HG02588 (cell line): ENCODE measurements at regions not wholly inside any gene's neighbourhood (a gene's known extent, or its start where the extent isn't known, plus 50 kb on each side); places are given as distances from the start of the nearest gene placed in this dataset.

Experiments
- ATAC-seq: cut with Tn5 transposase; IDR thresholded peaks from one replicate; pipeline ENCODE4 v1.9.1; 2021; ENCODE audit warnings: mild to moderate bottlenecking, moderate library complexity; ENCODE audit not compliant: unreplicated experiment

- ATAC-seq, result no peak
These were observed 825.1 kb downstream of the SLC4A3 start for GRCh38 chr2:220452561-220452960.

- ATAC-seq, result no peak
These were observed 828.0 kb downstream of the SLC4A3 start for GRCh38 chr2:220455351-220455990.

DNA sequence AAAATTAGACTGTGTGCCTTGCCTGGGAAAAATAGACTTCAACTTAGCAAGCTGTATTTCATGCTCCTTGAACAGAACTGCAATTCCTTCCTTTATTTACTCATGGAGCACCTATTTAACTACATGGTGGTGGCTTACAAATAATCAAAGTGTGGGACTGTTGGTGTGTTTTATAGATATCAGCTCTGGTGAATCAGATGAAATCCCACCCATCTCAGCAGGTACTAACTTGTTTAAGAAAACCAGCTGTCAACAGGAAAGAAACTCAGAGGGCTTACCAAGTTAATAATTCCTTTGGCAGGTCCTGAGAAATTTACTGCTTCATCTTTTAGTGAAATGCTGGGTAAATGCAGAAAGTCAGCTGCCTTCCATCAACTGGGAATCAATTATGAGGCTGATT is 830.6 kb downstream of the SLC4A3 start:
- ATAC-seq, result no peak

DNA sequence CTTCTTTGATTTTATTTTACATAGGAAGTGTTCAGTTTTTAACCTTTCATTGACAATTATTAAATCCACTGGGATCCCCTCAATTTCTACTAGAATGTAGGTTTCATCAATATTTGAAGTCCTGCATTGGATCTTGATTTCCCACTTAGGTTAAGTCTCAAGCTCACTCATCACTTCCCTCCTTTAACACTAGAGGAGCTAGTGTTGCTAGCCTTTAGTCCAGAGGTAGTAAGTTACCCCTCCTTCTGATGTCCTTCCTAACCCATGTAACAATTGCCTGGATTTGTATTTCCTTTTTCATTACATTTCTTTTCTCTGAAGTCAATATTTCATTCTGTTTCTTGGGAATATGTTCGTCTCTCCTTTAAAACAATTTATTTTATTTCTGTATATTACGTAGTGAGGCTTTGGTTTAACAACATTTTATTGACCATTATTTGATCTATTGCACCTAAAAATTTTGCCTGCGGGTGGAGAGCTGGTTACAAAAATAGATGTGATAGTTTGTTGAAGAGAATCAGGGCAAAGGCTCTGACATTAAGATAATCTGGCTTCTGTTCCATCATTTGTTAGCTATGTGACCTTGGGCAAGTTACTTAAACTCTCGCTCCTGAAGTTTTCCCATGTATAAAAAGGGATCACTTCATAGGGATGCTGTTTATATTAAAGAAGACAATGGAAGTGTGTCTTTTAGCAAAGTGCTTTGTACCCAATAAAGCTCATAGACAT is 833.0 kb downstream of the SLC4A3 start:
- ATAC-seq, result no peak

DNA sequence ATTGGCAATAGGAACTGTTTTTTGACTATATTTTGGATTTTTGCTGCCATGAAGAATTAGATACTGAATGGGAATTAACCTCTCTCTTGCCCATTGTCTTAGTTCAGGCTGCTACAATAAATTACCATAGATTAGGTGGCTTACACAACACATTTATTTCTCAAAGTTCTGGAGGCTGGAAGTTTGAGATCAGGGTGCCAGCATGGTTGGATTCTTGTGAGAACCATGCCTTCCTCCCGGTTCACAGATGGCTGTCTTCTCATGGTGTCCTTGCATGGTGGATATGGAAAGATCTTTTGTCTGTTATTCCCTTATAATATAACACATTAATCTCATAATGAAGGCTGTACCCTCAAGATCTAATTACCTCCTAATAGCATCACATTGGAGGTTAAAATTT is 836.4 kb downstream of the SLC4A3 start:
- no peak for ATAC-seq

DNA sequence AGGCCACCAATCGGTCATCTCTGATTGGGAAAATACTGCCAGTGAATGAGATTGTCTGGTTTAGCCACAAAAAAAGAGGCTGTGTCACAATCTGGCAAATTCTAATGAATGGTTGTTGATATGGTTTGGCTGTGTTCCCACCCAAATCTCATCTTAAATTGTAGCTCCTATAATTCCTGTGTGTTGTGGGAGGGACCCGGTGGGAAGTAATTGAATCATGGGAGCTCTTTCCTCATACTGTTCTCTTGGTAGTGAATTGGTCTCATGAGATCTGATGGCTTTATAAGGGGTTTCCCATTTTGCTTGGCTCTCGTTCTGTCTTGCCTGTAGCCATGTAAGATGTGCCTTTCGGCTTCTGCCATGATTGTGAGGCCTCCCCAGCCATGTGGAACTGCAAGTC is 838.3 kb downstream of the SLC4A3 start:
- no peak for ATAC-seq

GRCh38 chr2:220466251-220466691 is 838.8 kb downstream of the SLC4A3 start:
- ATAC-seq, result no peak

DNA sequence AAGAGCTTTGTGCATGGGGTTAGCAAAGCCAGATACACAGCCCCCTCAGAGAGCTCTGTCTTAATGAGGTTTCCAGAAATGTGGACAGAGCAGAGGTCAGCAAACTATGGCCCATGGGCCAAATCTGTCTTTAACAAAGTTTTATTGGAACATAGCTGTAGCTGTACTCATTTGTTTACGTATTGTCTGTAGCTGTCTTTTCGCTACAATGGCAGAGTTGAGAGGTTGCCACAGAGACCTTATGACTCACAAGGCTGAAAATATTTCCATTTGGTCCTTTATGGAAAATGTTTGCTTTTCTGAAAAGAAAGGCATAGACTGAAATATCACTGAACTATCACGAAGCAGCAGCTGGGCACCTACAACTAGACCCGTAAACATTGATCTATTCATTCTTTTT is 841.8 kb downstream of the SLC4A3 start:
- no peak for ATAC-seq

GRCh38 chr2:220473611-220474010 is 846.2 kb downstream of the SLC4A3 start:
- ATAC-seq, result no peak

DNA sequence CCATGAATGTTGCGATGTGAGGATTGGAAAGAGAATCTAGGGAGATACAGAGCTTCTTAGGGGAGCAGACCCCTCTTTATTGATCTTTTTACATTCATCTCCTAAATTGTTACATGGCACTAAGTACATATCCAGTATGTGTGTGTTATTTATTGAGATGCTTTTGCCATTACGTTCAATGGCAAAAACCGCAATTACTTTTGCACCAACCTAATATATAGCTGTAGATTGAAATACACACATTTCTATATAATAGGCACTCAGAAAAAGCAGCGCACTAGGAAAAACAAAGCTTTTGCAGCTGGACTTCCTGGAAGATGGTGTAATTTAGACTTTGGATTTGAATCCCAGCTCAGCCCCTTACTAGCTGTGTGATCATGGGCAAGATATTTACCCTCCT is 849.4 kb downstream of the SLC4A3 start:
- ATAC-seq, result no peak

DNA sequence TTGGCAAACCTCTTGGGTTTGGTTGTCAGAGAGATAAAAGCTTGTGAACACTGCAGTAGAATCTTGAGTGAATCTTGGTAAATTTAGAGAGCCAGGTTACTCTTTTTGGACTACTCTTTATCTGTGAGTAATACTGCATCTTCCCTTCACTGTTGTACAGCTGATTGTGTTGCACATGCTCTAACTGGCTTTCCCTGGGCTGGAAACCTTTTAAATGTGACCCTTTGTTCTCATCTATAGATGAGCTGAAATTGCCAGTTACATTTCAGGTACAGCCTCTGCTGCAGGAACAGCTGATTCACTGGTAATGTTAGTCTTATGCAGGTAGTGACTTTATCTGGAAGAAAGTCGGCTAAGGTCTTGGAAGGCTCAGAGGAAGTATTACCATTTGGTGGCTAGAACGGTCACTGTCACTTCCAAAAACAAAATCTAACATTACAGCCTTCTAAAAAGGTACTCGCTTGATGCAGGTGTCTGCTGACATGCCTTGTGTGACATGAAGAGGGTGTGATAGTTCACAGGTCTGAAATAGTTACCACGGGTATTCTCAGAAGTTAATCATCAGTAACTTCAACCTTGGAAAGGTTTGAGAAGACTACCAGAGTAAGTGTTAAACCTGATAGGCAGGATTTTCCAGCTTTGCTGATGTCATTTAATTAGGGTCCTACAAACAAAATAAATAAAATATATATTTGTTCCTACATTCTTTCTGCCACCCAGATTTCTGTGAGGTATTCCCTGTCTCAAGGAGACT is 851.1 kb downstream of the SLC4A3 start:
- ATAC-seq, result no peak

- ATAC-seq, result no peak
These were observed 855.3 kb downstream of the SLC4A3 start for GRCh38 chr2:220482716-220483115.

- no peak for ATAC-seq
These were observed 861.7 kb downstream of the SLC4A3 start for GRCh38 chr2:220489121-220489520.

GRCh38 chr2:220491670-220492069 is 864.2 kb downstream of the SLC4A3 start:
- ATAC-seq, result no peak

DNA sequence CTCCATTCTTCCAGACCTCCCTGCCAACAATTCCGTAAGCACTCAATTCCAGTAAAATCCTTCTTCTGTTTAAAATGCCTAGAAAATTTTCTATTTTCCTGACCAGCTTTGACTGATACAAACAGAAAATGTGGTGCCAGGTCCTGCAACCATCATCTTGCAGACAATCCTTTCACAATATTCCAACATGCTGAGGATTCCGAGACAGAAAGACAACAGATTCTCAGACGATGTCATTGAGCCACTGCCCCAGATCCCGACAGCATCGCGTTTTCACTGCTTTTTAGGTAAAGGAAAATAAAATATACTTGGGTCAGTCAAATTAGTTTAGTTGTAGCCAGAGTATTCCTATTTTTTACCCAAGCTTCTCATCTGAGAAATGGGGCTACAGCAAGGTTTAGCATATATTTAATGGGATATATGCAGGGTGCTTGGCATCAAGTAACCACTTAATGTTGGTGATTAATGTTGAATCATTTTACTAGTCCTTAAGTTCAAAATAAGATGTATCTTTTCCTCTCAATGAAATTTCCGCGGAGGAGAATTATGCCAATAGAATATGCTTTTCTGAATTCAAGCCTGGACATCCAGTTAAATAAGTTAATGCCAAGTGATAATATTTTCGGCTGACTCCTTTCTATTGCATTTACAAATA is 866.6 kb downstream of the SLC4A3 start:
- ATAC-seq, result no peak

GRCh38 chr2:220496513-220496912 is 869.1 kb downstream of the SLC4A3 start:
- ATAC-seq, result no peak

GRCh38 chr2:220499225-220499624 is 871.8 kb downstream of the SLC4A3 start:
- ATAC-seq, result no peak

DNA sequence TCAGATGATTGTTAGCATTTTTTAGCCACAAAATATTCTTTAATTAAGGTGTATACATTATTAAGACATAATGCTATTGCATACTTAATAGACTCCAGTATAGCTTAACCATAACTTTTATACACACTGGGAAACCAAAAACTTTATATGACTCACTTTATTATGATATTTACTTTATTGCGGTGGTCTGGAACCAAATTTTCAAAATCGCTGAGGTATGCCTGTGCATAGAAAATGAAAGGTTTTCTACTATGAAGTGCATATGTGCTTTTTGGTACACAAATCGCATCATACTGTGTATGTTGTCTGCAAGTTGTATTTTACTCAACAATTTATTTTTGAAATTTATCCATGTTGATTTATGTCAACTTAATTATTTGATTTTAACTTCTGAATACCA is 875.1 kb downstream of the SLC4A3 start:
- ATAC-seq, result no peak

- ATAC-seq, result no peak
These were observed 876.0 kb downstream of the SLC4A3 start for GRCh38 chr2:220503431-220503830.

DNA sequence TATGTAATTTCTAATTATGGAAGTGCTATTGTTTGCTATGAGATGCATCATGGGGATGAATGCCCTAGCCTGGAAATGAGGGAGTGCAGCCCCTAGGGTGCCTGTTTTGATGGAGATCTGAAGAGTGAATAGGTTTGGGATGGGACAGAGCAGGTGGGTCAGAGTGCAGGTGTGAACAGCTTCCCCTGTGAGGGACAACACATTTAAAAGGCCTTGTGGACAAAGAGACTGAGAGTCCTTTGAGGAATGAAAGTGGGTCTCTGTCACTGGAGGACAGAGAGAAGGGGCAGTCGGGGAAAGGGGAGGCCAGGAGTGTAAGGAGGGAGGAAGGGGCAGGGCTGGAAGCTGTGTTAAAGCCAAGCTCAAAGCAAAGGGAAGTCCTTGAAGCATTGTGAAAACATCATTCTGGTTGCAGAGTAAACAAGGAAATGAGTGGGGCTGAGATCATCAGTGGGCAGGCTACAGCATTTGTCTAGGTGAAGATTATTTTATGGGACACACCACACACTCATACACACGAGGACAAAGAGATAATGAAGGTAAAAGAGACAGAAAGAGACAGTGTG is 877.6 kb downstream of the SLC4A3 start:
- ATAC-seq, result no peak

DNA sequence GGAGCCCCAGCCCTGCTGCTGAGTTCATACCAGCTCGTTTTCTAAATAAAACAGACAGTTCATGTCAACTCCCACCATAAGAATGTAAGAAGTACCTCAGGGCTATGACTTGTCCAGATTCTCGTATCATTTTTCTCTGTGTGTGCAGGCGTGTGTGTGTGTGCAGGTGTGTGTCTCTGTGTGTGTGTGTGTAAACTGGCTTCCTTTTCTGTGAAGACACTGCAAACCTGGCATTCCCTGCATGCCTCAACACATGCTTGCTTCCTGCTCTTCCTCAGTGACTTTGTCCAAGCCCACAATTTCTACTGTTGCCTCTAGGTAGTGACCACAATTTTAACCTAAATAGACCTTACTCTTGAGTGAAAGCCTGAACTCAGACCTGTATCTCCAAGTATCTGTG is 879.0 kb downstream of the SLC4A3 start:
- no peak for ATAC-seq
